Subcutaneous abdominal adipose tissue (tissue), 5 donors: ENCODE measurements at regions not wholly inside any gene's neighbourhood (a gene's known extent, or its start where the extent isn't known, plus 50 kb on each side); places are given as distances from the start of the nearest gene placed in this dataset.

Source experiments
- H3K27ac ChIP-seq: one replicate; pipeline ENCODE4 v1.7.0; 2013; ENCODE audit warnings: low read depth, mild to moderate bottlenecking, inconsistent platforms, low read length, moderate library complexity
- H3K27me3 ChIP-seq, 5 donors: one replicate each; pipeline ENCODE4 v1.7.0; 2013; ENCODE audit warnings: low read length in 5 of 5, inconsistent platforms in 1 of 5; ENCODE audit not compliant: control insufficient read depth in 5 of 5, insufficient read depth in 4 of 5
- H3K36me3 ChIP-seq, 5 donors: one replicate each; pipeline ENCODE4 v1.7.0; 2013; ENCODE audit warnings: low read length in 5 of 5; ENCODE audit not compliant: control insufficient read depth in 5 of 5, insufficient read depth in 5 of 5
- H3K4me1 ChIP-seq, 5 donors: one replicate each; pipeline ENCODE4 v1.7.0; 2013; ENCODE audit warnings: low read length in 5 of 5, mild to moderate bottlenecking in 3 of 5, moderate library complexity in 1 of 5; ENCODE audit not compliant: control insufficient read depth in 5 of 5, insufficient read depth in 5 of 5
- H3K4me3 ChIP-seq, 5 donors: one replicate each; pipeline ENCODE4 v1.7.0; 2013; ENCODE audit warnings: low read length in 5 of 5, low read depth in 1 of 5
- H3K9ac ChIP-seq, 5 donors: one replicate each; pipeline ENCODE4 v1.7.0; 2013; ENCODE audit warnings: low read length in 5 of 5, mild to moderate bottlenecking in 4 of 5, moderate library complexity in 3 of 5
- H3K9me3 ChIP-seq, 5 donors: one replicate each; pipeline ENCODE4 v1.7.0; 2013; ENCODE audit warnings: low read length in 5 of 5; ENCODE audit not compliant: control insufficient read depth in 5 of 5
- donor health status: healthy.
- donor health status: healthy.
- donor health status: healthy.
- donor health status: healthy.
- donor health status: healthy.

DNA sequence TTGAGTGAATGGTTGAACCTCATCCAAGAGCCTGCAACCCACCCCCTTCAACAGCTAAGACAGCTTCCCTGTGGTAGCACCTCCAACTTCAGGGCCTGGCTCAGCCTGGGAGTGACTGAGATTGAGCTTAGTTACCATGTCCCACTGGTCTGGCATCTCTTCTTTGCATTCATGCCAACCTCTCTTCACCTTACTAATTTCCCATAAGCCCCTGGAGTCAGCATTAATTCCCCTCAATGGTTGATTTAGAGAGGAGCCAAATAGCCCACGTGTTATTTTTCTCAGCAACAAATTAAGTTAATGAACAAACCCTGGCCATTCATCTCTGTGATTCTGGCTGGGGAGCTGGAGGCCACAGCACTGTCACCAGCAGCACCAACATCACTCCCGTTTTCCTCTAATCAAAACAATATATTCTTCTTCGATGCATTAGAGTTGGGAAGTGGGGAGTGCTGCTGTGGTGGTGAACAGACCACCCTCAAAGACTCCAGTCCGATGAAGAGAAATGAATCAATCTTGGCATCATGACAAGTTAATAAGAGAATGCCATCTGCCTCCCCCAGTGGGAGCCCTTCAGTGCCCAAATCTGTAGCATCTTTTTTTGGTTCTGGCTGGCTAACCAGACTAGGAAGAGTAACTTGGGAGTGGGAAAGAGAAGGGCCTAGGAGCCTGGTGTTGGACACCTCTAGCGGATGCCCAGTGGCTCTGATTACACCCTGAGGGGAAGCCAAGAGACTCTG lies 83.2 kb upstream of the ADRA1D start:
- Histone ChIP-seq H3K4me3 (no peak overlapping the region), H3K9me3 (no peaks in the 10 kb centered on the region), H3K27ac (no peak overlapping the region), H3K36me3 (no peaks in the 10 kb centered on the region), H3K4me1 (no peaks in the 10 kb centered on the region), H3K9ac (no peak overlapping the region), H3K27me3 (no peaks in the 10 kb centered on the region)

DNA sequence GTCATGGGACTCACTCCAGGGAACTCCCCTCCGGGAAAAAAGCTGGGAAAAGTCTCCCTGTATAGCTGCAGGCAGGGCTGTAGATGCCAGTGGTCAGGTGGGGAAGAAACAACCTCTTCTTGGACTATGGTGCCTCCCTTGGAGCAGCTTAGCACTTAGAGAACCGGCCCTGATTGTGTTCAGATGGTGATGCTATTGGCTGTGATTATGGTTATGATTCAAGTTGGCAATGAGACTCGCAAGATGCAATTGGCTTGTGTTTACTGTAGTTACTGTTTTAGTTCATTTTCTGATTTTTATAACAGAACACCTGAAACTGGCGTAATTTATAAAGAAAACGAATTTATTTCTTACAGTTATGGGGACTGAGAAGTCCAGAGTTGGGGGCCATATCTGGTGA lies 80.9 kb upstream of the ADRA1D start:
- H3K9me3 ChIP-seq = peaks cover 0 to 7% (median 3%) of the 10 kb centered on the region in 5 donors
- no peaks in the 10 kb centered on the region for H3K36me3 ChIP-seq
- H3K27me3 ChIP-seq = no peaks in the 10 kb centered on the region
- no peak overlapping the region for H3K27ac ChIP-seq
- H3K9ac ChIP-seq = no peak overlapping the region
- H3K4me1 ChIP-seq = no peaks in the 10 kb centered on the region
- no peak overlapping the region for H3K4me3 ChIP-seq

DNA sequence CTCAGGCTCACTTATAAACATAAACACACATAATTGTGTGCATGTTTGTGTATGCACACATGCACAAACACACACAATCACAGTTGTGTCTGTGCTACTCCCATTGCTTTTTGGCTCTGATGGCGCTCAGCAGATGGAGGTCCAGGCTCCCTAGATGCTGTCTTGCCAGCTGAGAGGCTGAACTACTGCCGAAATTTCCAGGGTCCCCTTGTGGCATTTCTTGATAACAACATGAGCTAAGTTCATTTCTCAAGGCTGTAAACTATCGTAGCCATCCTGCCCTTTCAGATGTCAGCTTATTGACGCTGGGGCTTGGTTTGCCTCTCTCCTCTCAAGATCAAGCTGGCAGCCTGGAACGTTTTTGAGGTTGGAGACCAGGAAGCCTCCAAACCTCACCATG lies 80.1 kb upstream of the ADRA1D start:
- Histone ChIP-seq H3K9me3 (peaks cover 0 to 7% (median 3%) of the 10 kb centered on the region in 5 donors), H3K27ac (no peak overlapping the region), H3K9ac (no peak overlapping the region), H3K4me3 (no peak overlapping the region), H3K27me3 (no peaks in the 10 kb centered on the region), H3K4me1 (no peaks in the 10 kb centered on the region), H3K36me3 (no peaks in the 10 kb centered on the region)

DNA sequence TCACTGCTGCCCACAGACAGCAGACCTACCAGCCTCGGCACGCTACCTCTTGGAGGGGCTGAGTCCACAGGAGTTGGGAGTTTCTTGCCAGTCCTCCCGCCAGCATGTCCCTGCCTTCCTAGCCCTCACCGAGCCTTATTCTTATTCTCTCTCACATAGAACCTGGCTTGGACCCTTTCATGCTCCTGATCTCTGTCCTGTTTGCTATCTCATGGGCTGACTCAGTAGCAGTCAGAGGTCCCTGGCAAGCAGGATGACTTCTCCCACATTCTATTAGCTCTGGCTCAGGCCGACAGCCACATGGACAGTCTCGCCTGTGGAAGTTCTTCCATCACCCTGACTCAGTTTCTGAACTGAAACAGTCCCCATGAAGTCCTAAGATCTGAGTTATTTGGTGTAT lies 79.5 kb upstream of the ADRA1D start:
- H3K9me3 ChIP-seq = peaks cover 0 to 7% (median 3%) of the 10 kb centered on the region in 5 donors
- no peaks in the 10 kb centered on the region for H3K36me3 ChIP-seq
- no peak overlapping the region for H3K9ac ChIP-seq
- no peak overlapping the region for H3K4me3 ChIP-seq
- no peaks in the 10 kb centered on the region for H3K4me1 ChIP-seq
- no peak overlapping the region for H3K27ac ChIP-seq
- H3K27me3 ChIP-seq = no peaks in the 10 kb centered on the region

DNA sequence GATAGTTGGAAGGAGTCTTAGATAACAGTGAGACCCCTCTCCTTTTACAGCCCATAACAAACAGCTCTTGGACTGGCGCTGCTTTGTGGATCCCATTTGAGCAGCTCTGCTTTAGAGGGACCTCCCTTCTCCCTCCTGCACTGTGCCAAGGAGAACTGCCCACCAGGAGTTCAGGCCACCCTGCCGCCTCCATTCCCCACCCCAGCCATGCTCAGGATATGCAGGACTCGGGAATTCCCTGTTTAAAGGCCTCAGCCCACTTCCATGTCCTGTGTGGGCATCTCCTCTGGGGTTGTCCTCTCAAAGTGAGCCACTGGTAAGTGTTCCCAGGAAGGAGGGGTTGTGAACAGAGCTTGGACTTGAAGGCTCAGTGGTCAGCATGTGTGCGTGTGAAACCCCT lies 78.9 kb upstream of the ADRA1D start:
- Histone ChIP-seq H3K9ac (no peak overlapping the region), H3K27ac (no peak overlapping the region), H3K4me1 (no peaks in the 10 kb centered on the region), H3K36me3 (no peaks in the 10 kb centered on the region), H3K27me3 (no peaks in the 10 kb centered on the region), H3K9me3 (peaks cover 0 to 7% (median 3%) of the 10 kb centered on the region in 5 donors), H3K4me3 (no peak overlapping the region)

DNA sequence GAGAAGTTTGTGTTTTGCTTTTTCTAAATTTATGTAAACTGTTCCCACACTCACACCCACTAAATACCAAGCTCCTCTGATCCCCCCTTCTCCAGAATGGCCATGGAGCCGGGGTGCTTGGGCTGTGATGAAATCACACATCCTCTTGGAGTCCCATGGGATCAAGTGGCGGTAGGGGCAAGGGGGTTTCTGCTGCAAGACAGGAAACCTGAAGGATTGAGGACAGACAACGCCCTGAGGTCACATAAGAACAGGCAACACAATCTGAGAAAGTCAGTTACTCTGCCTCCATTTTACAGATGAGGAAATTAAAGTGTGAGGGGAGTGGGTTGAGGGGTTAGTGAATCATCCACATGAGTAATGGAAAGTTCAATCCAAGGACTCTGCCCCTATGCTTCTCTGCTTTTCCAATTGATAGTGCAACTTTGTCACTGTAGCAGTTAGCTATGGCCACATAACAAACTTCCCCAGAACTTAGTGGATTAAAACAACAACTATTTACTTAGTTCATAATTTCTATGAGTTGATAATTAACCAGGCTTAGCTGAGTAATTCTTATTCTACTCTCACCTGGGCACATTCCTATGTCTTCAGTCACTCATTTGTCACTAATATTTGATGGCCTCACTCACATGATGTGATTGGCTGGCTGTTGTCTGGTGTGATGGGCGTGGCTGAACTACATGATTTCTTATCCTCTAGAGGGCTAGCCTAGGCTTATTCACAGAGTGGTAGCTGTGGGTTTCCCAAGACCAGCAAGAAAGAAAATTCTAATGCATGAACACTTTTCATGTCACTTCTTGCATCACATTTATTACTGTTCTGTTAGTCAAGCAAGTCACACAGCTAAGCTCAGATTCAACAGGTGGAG lies 77.3 kb upstream of the ADRA1D start:
- Histone ChIP-seq H3K4me1 (no peaks in the 10 kb centered on the region), H3K9ac (no peak overlapping the region), H3K36me3 (no peaks in the 10 kb centered on the region), H3K9me3 (peaks cover 0 to 7% (median 3%) of the 10 kb centered on the region in 5 donors), H3K4me3 (no peak overlapping the region), H3K27me3 (no peaks in the 10 kb centered on the region), H3K27ac (no peak overlapping the region)

DNA sequence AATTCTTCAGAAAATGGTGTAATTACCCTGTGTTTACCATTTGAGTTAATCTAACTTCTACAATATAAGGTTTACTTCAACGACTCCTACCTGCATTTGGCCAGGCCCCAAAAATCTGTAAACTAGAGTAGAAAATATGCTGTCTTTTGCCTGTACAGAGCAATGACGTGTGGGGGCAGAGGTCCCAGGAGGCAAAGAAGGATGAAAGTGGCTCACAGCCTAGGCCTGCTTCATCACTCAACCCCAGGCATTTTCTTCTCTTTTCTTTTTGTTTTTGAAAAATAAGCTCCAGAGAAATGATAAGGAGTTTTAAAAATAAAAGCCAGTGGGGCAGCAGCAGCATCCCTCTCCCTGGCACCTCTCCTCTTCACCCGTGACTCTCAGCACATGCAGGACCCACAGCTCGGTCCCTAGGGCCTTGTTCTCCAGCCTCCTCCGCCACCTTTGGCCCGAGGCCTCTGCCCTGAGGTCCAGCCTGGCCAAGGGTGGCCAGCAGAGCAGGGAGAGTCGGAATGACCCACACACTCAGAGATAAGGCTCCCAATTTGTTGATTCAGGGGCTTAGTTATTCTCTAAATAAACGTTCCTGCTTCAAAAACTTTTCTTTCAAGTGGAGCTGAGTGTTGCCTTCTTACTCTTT lies 76.6 kb upstream of the ADRA1D start:
- H3K36me3 ChIP-seq = no peaks in the 10 kb centered on the region
- H3K27me3 ChIP-seq = no peaks in the 10 kb centered on the region
- peaks cover 0 to 7% (median 3%) of the 10 kb centered on the region in 5 donors for H3K9me3 ChIP-seq
- H3K4me3 ChIP-seq = no peak overlapping the region
- H3K9ac ChIP-seq = no peak overlapping the region
- no peaks in the 10 kb centered on the region for H3K4me1 ChIP-seq
- H3K27ac ChIP-seq = no peak overlapping the region

DNA sequence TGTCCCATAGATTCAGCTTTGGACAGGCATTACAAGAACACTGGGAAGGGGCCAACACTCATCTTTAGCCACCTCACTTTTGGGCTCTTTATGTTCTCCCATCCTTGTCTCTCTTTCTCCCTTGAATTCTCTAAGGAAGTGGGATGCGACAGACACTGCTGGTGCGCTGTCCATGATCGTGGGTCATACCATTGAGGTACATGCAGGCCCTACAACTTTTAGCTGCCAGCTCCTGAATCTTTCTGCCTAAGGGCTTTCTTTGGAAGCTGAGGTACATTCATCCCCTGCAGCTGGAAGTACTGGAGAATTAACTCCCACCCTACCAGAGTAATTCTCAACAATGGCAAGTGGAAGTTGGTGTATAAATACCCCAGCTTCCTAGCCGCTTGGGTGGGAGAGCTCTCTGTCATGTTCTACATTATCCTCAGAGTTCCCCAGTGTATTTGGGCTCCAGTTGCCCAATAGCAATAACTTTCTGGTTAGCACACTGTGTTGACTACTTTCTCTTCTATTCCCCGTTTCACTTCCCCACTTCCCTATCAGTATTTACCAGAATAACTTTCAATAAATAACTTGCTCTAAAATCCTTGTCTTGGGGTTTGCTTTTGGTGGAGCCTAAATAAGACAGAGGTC lies 75.6 kb upstream of the ADRA1D start:
- Histone ChIP-seq H3K27me3 (no peaks in the 10 kb centered on the region), H3K27ac (no peak overlapping the region), H3K36me3 (no peaks in the 10 kb centered on the region), H3K9me3 (peaks cover 0 to 7% (median 3%) of the 10 kb centered on the region in 5 donors), H3K9ac (no peak overlapping the region), H3K4me1 (no peaks in the 10 kb centered on the region), H3K4me3 (no peak overlapping the region)

DNA sequence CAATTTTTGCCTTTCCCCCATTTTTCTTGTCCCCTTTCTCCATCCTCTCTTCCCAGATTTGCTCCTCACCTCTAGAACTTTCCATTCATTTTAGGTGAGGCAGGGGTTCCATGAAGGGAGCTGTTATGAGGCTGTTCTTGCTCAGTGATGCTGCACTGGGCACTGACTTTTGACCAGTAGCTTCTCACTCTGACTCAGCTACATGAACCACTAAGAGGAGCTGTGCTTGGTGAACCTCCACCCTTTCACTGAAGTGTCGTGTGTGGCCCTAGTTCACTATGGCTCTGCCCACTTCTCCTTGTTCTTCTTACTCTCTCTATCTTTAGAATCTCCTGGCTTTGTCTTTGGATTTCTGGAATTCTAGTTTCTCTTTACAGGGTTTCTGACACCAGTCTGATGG lies 73.4 kb upstream of the ADRA1D start:
- no peaks in the 10 kb centered on the region for H3K36me3 ChIP-seq

More for the DNA sequence above, 73.4 kb upstream of the ADRA1D start:
- Histone ChIP-seq H3K4me3 (no peak overlapping the region), H3K4me1 (no peaks in the 10 kb centered on the region), H3K27ac (no peak overlapping the region), H3K9ac (no peak overlapping the region), H3K9me3 (peaks cover 0 to 10% (median 3%) of the 10 kb centered on the region in 5 donors), H3K27me3 (no peaks in the 10 kb centered on the region)
